Activated CD4-positive, alpha-beta memory T cell treated with anti-CD3 and anti-CD28 coated beads for 36 hours (primary cell): ENCODE measurements at regions not wholly inside any gene's neighbourhood (a gene's known extent, or its start where the extent isn't known, plus 50 kb on each side); places are given as distances from the start of the nearest gene placed in this dataset.

Source experiments
- CTCF ChIA-PET: fragments of 350-600 bp; sonication (Branson Sonifier 250); formaldehyde crosslinking; loops from one replicate; lab custom pipeline; 2021; ENCODE audit warnings: antibody characterized with exemption, inconsistent platforms; lab: Charles Lee
- POLR2A ChIA-PET: fragments of 350-600 bp; sonication (Branson Sonifier 250); formaldehyde crosslinking; loops from one replicate; lab custom pipeline; 2021; ENCODE audit warnings: antibody characterized with exemption; lab: Charles Lee
- DNase-seq: peaks from one replicate; pipeline ENCODE4 v3.0.0-alpha.2; 2020
- H3K27ac Mint-ChIP-seq: one replicate; pipeline ENCODE4 v1.8.0; 2021; ENCODE audit warnings: mixed read lengths
- H3K27me3 Mint-ChIP-seq: one replicate; pipeline ENCODE4 v1.8.0; 2021; ENCODE audit warnings: mixed read lengths
- H3K36me3 Mint-ChIP-seq: one replicate; pipeline ENCODE4 v1.8.0; 2021; ENCODE audit warnings: mixed read lengths
- H3K4me1 Mint-ChIP-seq: one replicate; pipeline ENCODE4 v1.8.0; 2021; ENCODE audit warnings: low read depth, mixed read lengths
- H3K4me3 Mint-ChIP-seq: one replicate; pipeline ENCODE4 v1.8.0; 2021; ENCODE audit warnings: mild to moderate bottlenecking, mixed read lengths
- H3K9me3 Mint-ChIP-seq: one replicate; pipeline ENCODE4 v1.8.0; 2021; ENCODE audit warnings: mixed read lengths
- intact Hi-C: fragments of 100-400 bp; cut with micrococcal nuclease; formaldehyde crosslinking; loops from one replicate; pipeline ENCODE4 v1.15.1; 2023

DNA sequence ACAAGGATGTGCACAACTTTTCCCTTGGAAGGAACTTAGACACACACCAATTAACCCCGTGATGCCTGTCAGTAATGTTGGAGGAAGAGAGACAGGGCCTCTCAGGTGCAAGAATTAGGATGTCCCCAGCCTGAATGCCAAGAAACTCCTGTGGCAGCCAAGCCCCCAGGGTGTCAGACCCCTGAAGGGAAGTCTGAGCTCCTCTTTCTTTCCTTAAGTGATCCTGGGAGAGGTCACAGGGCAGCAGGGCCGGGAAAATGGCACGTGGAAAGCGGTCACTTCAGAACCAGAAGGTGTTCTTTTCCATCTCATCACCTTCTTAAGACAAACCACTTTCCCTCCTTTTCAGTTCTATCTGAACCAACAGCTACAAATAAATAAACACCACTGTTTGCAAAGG lies 185.9 kb downstream of the ANAPC1 start:
- intact Hi-C loops: loop anchor here (2.0 kb wide), 1 partner anchor 35 kb away; no protein-coding TSS in a partner anchor
- Mint-ChIP-seq H3K4me1 (peaks cover 30% of the 10 kb centered on the region), H3K9me3 (peaks cover 3% of the 10 kb centered on the region), H3K4me3 (no peak overlapping the region), H3K27ac (no peak overlapping the region), H3K27me3 (peaks cover 15% of the 10 kb centered on the region), H3K36me3 (peaks cover 2% of the 10 kb centered on the region)
- ChIA-PET CTCF (no interaction called here), POLR2A (no interaction called here)
- DNase-seq: no peak

DNA sequence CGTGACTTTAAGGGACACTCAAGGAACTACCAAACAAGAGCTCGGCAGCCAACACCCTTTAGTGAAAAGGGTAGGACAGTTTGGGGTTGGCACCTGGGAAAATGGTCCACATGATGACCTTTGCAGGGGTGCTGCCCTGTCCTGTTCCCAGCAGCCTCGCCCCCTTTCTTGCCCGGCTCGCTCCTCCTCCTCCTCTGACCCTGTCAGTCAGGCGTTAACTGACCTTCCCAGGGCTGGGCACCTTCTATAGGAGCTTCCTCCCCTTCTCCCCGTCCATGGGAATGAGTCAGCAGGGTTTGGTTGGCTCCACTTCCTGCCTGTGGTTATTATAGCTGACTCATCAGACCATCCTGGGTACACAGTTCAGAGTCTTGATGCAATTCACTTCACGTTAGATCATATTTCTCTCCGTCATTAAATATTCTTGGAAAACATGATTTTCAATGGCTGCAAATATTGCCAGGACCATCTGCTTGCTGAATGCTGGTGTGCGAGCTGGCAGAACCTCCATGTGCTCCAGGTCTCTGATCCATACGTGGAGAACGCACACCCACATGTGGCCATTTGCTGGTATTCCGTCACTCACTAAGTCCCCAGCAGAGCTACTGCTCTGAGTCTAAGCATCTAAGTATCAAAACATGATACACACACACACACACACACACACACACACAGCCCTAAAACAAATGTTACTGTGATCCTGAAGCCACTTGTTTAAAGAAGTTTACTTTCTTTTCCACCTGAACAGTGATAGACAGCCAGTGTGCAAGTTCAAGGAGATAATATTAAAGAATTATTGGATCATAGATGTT lies 185.0 kb downstream of the ANAPC1 start:
- DNase-seq: peak; percentile 84
- intact Hi-C loops: loop anchor here (2.0 kb wide), 1 partner anchor 36 kb away; no protein-coding TSS in a partner anchor
- CTCF ChIA-PET: interaction anchor here (0.8 to 1.4 kb wide), 5 partner anchors 14 to 843 kb away, joined by 3 to 5 read pairs (median 3); no protein-coding TSS in a partner anchor
- peaks cover 32% of the 10 kb centered on the region for H3K4me1 Mint-ChIP-seq
- peaks cover 2% of the 10 kb centered on the region for H3K36me3 Mint-ChIP-seq
- peaks cover 13% of the 10 kb centered on the region for H3K27me3 Mint-ChIP-seq
- peak overlapping the region; percentile 44 for H3K4me3 Mint-ChIP-seq
- peak overlapping the region; percentile 70 for H3K27ac Mint-ChIP-seq
- H3K9me3 Mint-ChIP-seq: peaks cover 3% of the 10 kb centered on the region
- POLR2A ChIA-PET: interaction anchor here (0.6 to 1.1 kb wide), 2 partner anchors 176 to 746 kb away, joined by 3 to 4 read pairs; no protein-coding TSS in a partner anchor

- no peak overlapping the region for H3K27ac Mint-ChIP-seq
- no peaks in the 10 kb centered on the region for H3K36me3 Mint-ChIP-seq
- no peak overlapping the region for H3K4me3 Mint-ChIP-seq
- intact Hi-C loops: loop anchor here (10.0 kb wide), 1 partner anchor 216 kb away; no protein-coding TSS in a partner anchor
- DNase-seq: no peak
- no peaks in the 10 kb centered on the region for H3K9me3 Mint-ChIP-seq
- ChIA-PET POLR2A (no interaction called here), CTCF (interaction anchor here (0.7 to 1.8 kb wide), 4 partner anchors 22 to 580 kb away, joined by 3 to 5 read pairs (median 4); partner anchors contain the start of gene BCL2L11)
- H3K27me3 Mint-ChIP-seq: peaks cover 3% of the 10 kb centered on the region
- H3K4me1 Mint-ChIP-seq: peaks cover 53% of the 10 kb centered on the region
Observed at GRCh38 chr2:111701266-111701665, 182.7 kb downstream of the ANAPC1 start.

DNA sequence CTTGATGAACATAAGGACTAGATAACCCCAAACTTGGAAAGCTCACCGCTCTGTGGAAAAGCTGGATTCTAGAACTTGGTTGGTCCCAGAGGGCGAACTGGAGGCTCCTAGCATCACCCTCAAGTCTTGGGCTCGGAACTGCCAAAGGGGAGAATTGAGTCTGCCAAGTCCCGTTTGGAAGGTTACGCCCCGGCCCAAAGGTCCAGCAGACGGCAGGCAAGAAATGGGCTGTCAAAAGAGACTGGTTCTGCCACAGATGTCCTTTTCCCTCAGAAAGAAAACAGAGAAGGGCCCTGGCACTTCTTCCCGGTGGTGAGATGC lies 182.2 kb downstream of the ANAPC1 start:
- peak overlapping the region; percentile 44 for H3K27ac Mint-ChIP-seq
- intact Hi-C loops: loop anchor here (1.0 to 10.0 kb wide), 2 partner anchors 217 to 584 kb away; no protein-coding TSS in a partner anchor
- ChIA-PET POLR2A (no interaction called here), CTCF (interaction anchor here (0.7 to 1.8 kb wide), 5 partner anchors 10 to 581 kb away, joined by 3 to 14 read pairs (median 4); partner anchors contain the start of gene BCL2L11)
- H3K4me3 Mint-ChIP-seq: no peak overlapping the region
- H3K36me3 Mint-ChIP-seq: no peaks in the 10 kb centered on the region
- H3K27me3 Mint-ChIP-seq: peaks cover 3% of the 10 kb centered on the region
- DNase-seq: no peak
- peaks cover 58% of the 10 kb centered on the region for H3K4me1 Mint-ChIP-seq
- no peaks in the 10 kb centered on the region for H3K9me3 Mint-ChIP-seq

DNA sequence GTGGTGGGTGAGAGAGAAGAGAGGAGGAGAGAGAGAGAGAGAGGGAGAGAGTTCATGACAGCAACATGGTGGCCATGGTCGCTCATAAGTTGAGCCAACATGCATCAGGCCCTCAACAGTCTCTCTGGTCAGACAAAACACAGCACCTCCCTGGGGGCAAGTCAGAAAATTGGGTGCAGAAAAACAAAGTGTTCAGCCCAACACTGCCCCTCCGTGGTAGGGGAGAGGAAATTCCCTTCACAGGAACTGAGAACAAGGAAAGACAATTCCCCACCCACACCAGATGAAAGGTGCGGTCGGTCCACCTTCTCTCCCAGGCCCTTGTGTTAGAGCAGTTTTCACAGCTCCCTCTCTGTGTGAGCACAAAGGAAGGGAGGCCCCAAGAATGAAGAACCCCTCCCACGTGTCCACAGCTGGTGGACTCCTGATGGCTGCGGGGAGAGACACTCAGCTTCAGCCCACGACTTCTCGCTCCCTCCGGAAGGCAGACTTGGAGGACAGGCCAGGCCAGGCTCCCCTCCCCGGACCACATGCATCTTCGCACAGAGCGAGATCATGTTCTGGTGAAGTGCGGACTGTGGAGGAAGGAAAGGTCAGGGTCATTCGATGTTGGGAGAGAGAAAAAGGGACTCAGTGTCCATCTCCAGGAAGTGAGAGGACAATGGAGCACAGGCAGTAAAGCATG lies 181.7 kb downstream of the ANAPC1 start:
- peaks cover 63% of the 10 kb centered on the region for H3K4me1 Mint-ChIP-seq
- POLR2A ChIA-PET: no interaction called here
- peaks cover 5% of the 10 kb centered on the region for H3K27me3 Mint-ChIP-seq
- H3K9me3 Mint-ChIP-seq: no peaks in the 10 kb centered on the region
- H3K4me3 Mint-ChIP-seq: no peak overlapping the region
- peak; percentile 72 for DNase-seq
- intact Hi-C loops: loop anchor here (1.0 to 10.0 kb wide), 2 partner anchors 217 to 585 kb away; no protein-coding TSS in a partner anchor
- CTCF ChIA-PET: interaction anchor here (1.1 to 1.8 kb wide), 4 partner anchors 11 to 581 kb away, joined by 3 to 14 read pairs (median 4); partner anchors contain the start of gene BCL2L11
- H3K36me3 Mint-ChIP-seq: no peaks in the 10 kb centered on the region
- H3K27ac Mint-ChIP-seq: peak overlapping the region; percentile 44

GRCh38 chr2:111702804-111703196 lies 181.2 kb downstream of the ANAPC1 start:
- no peak for DNase-seq
- no peaks in the 10 kb centered on the region for H3K9me3 Mint-ChIP-seq
- H3K4me1 Mint-ChIP-seq: peaks cover 63% of the 10 kb centered on the region
- intact Hi-C loops: loop anchor here (1.0 to 10.0 kb wide), 2 partner anchors 218 to 585 kb away; no protein-coding TSS in a partner anchor
- CTCF ChIA-PET: interaction anchor here (1.1 to 1.8 kb wide), 4 partner anchors 11 to 582 kb away, joined by 3 to 14 read pairs (median 4); partner anchors contain the start of gene BCL2L11
- no peaks in the 10 kb centered on the region for H3K36me3 Mint-ChIP-seq
- POLR2A ChIA-PET: no interaction called here
- no peak overlapping the region for H3K4me3 Mint-ChIP-seq
- H3K27me3 Mint-ChIP-seq: peaks cover 10% of the 10 kb centered on the region
- H3K27ac Mint-ChIP-seq: peak overlapping the region; percentile 24

DNA sequence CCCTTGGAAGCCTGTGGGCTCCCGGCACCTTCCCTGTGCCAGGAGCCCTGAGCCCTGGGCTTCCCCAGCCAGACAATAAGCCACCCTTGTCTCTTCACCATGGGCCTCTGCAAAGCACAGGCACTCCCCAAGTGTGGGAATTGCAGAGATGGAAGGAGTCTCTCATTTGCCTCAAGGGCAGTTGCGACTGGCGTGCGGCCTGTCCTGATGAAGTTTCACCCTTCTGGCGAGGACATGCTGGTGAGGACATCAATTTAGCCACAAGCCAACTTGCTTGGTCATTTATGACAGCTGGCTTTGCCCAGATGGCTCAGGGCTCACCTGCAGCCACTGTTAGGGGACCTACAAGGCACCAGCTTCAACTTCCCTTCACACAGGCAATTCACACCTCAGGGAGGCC lies 180.2 kb downstream of the ANAPC1 start:
- H3K27me3 Mint-ChIP-seq: peaks cover 16% of the 10 kb centered on the region
- H3K9me3 Mint-ChIP-seq: no peaks in the 10 kb centered on the region
- intact Hi-C loops: loop anchor here (10.0 kb wide), 1 partner anchor 219 kb away; no protein-coding TSS in a partner anchor
- H3K4me1 Mint-ChIP-seq: peaks cover 66% of the 10 kb centered on the region
- H3K4me3 Mint-ChIP-seq: no peak overlapping the region
- H3K27ac Mint-ChIP-seq: peak overlapping the region; percentile 30
- ChIA-PET POLR2A (no interaction called here), CTCF (interaction anchor here (1.4 kb wide), 1 partner anchor 17 kb away, joined by 4 read pairs; no protein-coding TSS in a partner anchor)
- no peak for DNase-seq
- no peaks in the 10 kb centered on the region for H3K36me3 Mint-ChIP-seq

DNA sequence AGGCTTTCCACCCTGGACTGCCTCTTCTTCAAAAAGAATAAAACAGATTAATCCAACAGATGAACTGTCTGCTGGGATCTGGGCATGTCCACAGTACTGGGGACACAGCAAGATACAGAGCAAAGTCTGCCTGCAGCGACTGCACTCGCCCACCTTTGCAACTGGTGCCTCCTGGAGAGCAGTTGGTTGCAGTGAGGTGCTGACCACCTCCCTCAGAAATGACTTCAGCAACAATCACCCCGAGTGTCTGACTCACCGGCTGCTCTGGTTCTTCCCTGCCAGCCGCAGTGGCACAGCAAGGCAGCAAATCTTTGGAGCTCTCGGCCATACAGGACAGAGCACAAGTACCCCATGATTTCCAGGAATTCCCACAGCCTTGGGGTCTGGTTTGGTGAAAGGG lies 179.7 kb downstream of the ANAPC1 start:
- CTCF ChIA-PET: no interaction called here
- DNase-seq: peak; percentile 50

GRCh38 chr2:111705239-111705638 lies 178.8 kb downstream of the ANAPC1 start:
- no peak overlapping the region for H3K4me3 Mint-ChIP-seq
- H3K4me1 Mint-ChIP-seq: peaks cover 57% of the 10 kb centered on the region
- intact Hi-C loops: loop anchor here (10.0 kb wide), 1 partner anchor 220 kb away; no protein-coding TSS in a partner anchor
- CTCF ChIA-PET: no interaction called here
- H3K9me3 Mint-ChIP-seq: no peaks in the 10 kb centered on the region
- H3K27ac Mint-ChIP-seq: peak overlapping the region; percentile 64
- no peaks in the 10 kb centered on the region for H3K36me3 Mint-ChIP-seq
- H3K27me3 Mint-ChIP-seq: peaks cover 21% of the 10 kb centered on the region
- POLR2A ChIA-PET: no interaction called here
- DNase-seq: no peak

More for the DNA sequence above, 179.7 kb downstream of the ANAPC1 start:
- Mint-ChIP-seq H3K27ac (peak overlapping the region; percentile 30), H3K9me3 (no peaks in the 10 kb centered on the region), H3K27me3 (peaks cover 18% of the 10 kb centered on the region), H3K4me3 (no peak overlapping the region), H3K4me1 (peaks cover 61% of the 10 kb centered on the region), H3K36me3 (no peaks in the 10 kb centered on the region)
- POLR2A ChIA-PET: no interaction called here
- intact Hi-C loops: loop anchor here (10.0 kb wide), 1 partner anchor 219 kb away; no protein-coding TSS in a partner anchor

DNA sequence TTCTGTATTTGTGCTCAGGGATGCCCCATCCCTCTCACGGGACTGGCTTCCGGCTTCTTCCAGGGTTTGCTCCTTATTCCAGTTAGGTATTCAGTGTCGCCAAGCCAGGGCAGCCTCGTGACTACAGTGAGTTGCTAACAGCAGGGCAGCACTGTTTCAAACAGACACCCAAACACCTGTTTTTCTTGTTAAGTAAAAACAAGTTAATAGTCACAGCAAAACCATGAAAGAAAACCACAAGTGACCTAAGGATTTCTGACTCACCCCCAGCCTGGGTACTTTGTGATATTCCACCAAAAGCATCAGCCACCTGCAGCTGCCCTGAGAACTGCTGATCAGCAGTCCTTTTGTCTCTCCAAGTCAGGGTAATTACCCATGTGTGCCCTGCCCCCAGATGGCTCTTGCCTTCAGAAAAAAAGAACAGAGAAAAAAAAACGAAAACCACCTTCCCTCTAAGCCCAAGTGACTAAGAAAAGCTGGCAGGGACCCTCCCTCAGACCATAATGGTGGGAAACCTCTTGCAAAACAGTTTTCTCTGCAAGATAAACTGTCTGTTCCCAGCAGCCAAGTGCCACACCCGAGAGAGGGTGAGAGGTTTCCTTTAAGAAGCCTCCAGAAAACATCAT lies 178.2 kb downstream of the ANAPC1 start:
- intact Hi-C loops: loop anchor here (10.0 kb wide), 1 partner anchor 221 kb away; no protein-coding TSS in a partner anchor
- H3K4me1 Mint-ChIP-seq: peaks cover 57% of the 10 kb centered on the region

GRCh38 chr2:111706481-111707001 lies 177.5 kb downstream of the ANAPC1 start:
- peak overlapping the region; percentile 59 for H3K27ac Mint-ChIP-seq

More for the DNA sequence above, 178.2 kb downstream of the ANAPC1 start:
- Mint-ChIP-seq H3K27me3 (peaks cover 22% of the 10 kb centered on the region), H3K9me3 (no peaks in the 10 kb centered on the region), H3K36me3 (no peaks in the 10 kb centered on the region), H3K4me3 (no peak overlapping the region), H3K27ac (peak overlapping the region; percentile 64)
- POLR2A ChIA-PET: interaction anchor here (0.9 kb wide), 1 partner anchor 43 kb away, joined by 3 read pairs; no protein-coding TSS in a partner anchor
- DNase-seq: peak; percentile 85
- CTCF ChIA-PET: no interaction called here

More at GRCh38 chr2:111706481-111707001, 177.5 kb downstream of the ANAPC1 start:
- no peak overlapping the region for H3K4me3 Mint-ChIP-seq
- H3K9me3 Mint-ChIP-seq: no peaks in the 10 kb centered on the region
- intact Hi-C loops: loop anchor here (10.0 kb wide), 1 partner anchor 222 kb away; no protein-coding TSS in a partner anchor
- H3K36me3 Mint-ChIP-seq: no peaks in the 10 kb centered on the region
- H3K4me1 Mint-ChIP-seq: peaks cover 51% of the 10 kb centered on the region
- DNase-seq: peak; percentile 39
- peaks cover 24% of the 10 kb centered on the region for H3K27me3 Mint-ChIP-seq
- ChIA-PET POLR2A (interaction anchor here (0.9 kb wide), 1 partner anchor 44 kb away, joined by 3 read pairs; no protein-coding TSS in a partner anchor), CTCF (no interaction called here)
